ENCODE measurements at regions not wholly inside any gene's neighbourhood (a gene's known extent, or its start where the extent isn't known, plus 50 kb on each side); places are given as distances from the start of the nearest gene placed in this dataset.

- peaks cover 5% of the 10 kb centered on the region for H3K9me3 Mint-ChIP-seq
- H3K4me3 Mint-ChIP-seq, result no peak overlapping the region
- no peak overlapping the region for H3K27ac Mint-ChIP-seq
- no peak for TF ChIP-seq CTCF (IDR thresholded peaks at IDR 0.05)
- DNase-seq, result no peak
- intact Hi-C loops (cut with micrococcal nuclease), result no loop called here
- ChIA-PET CTCF (no interaction called here), POLR2A (no interaction called here)
- H3K36me3 Mint-ChIP-seq (ENCODE audit: low read depth), result no peaks in the 10 kb centered on the region
- no peaks in the 10 kb centered on the region for H3K27me3 Mint-ChIP-seq
- no peaks in the 10 kb centered on the region for H3K4me1 Mint-ChIP-seq (ENCODE audit: low read depth)
- ATAC-seq, result no peak
These were observed 737.7 kb downstream of the NLGN4X start for GRCh38 chrX:5490786-5491563.

GRCh38 chrX:5474282-5474681, 754.4 kb downstream of the NLGN4X start:
- H3K27ac Mint-ChIP-seq, result no peak overlapping the region
- ChIA-PET CTCF (no interaction called here), POLR2A (no interaction called here)
- intact Hi-C loops (cut with micrococcal nuclease), result no loop called here
- peaks cover 3% of the 10 kb centered on the region for H3K9me3 Mint-ChIP-seq
- TF ChIP-seq CTCF (IDR thresholded peaks at IDR 0.05), result no peak
- no peaks in the 10 kb centered on the region for H3K4me1 Mint-ChIP-seq (ENCODE audit: low read depth)
- H3K36me3 Mint-ChIP-seq (ENCODE audit: low read depth), result no peaks in the 10 kb centered on the region
- H3K4me3 Mint-ChIP-seq, result no peak overlapping the region
- no peak for ATAC-seq
- no peak for DNase-seq
- no peaks in the 10 kb centered on the region for H3K27me3 Mint-ChIP-seq

- no peaks in the 10 kb centered on the region for H3K4me1 Mint-ChIP-seq (ENCODE audit: low read depth)
- POLR2A ChIA-PET, result no interaction called here
These were observed 770.3 kb downstream of the NLGN4X start for GRCh38 chrX:5458300-5458842.

DNA sequence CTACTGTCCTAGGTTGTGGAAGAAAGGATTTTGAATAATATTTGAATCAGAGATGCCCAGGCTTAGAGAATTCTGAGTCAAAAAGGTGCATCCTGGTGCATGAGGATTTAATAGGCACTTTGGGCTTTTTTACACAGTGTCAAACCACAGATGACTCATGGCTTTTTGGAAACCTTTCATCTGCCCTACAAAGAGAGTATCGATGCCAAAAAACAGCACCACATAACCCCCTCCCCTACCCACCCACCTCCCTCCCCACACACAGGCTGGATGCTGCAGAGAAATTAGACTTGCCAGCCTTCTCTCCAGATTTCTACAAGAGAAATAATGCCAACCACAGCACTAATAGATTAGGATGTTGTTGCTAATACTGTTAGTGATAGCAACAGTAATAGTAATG, 779.3 kb downstream of the NLGN4X start:
- no peaks in the 10 kb centered on the region for H3K9me3 Mint-ChIP-seq
- TF ChIP-seq CTCF (IDR thresholded peaks at IDR 0.05), result no peak
- H3K27ac Mint-ChIP-seq, result no peak overlapping the region
- H3K4me1 Mint-ChIP-seq (ENCODE audit: low read depth), result no peaks in the 10 kb centered on the region
- H3K27me3 Mint-ChIP-seq, result no peaks in the 10 kb centered on the region
- no peaks in the 10 kb centered on the region for H3K36me3 Mint-ChIP-seq (ENCODE audit: low read depth)
- no peak for ATAC-seq
- ChIA-PET POLR2A (no interaction called here), CTCF (no interaction called here)
- no peak overlapping the region for H3K4me3 Mint-ChIP-seq
- intact Hi-C loops (cut with micrococcal nuclease), result no loop called here
- DNase-seq, result no peak

More at GRCh38 chrX:5458300-5458842, 770.3 kb downstream of the NLGN4X start:
- no peaks in the 10 kb centered on the region for H3K27me3 Mint-ChIP-seq
- intact Hi-C loops (cut with micrococcal nuclease), result no loop called here
- no peaks in the 10 kb centered on the region for H3K9me3 Mint-ChIP-seq
- H3K36me3 Mint-ChIP-seq (ENCODE audit: low read depth), result no peaks in the 10 kb centered on the region
- ATAC-seq, result no peak
- CTCF ChIA-PET, result no interaction called here
- no peak for DNase-seq
- H3K27ac Mint-ChIP-seq, result no peak overlapping the region
- TF ChIP-seq CTCF (IDR thresholded peaks at IDR 0.05), result no peak
- no peak overlapping the region for H3K4me3 Mint-ChIP-seq

- intact Hi-C loops (cut with micrococcal nuclease), result no loop called here
- H3K4me3 Mint-ChIP-seq, result no peak overlapping the region
- POLR2A ChIA-PET, result no interaction called here
- ATAC-seq, result no peak
- DNase-seq, result no peak
- no peak overlapping the region for H3K27ac Mint-ChIP-seq
- TF ChIP-seq CTCF (IDR thresholded peaks at IDR 0.05), result no peak
- CTCF ChIA-PET, result no interaction called here
- no peaks in the 10 kb centered on the region for H3K4me1 Mint-ChIP-seq (ENCODE audit: low read depth)
- H3K36me3 Mint-ChIP-seq (ENCODE audit: low read depth), result no peaks in the 10 kb centered on the region
- H3K9me3 Mint-ChIP-seq, result peaks cover 5% of the 10 kb centered on the region
- no peaks in the 10 kb centered on the region for H3K27me3 Mint-ChIP-seq
These were observed 796.8 kb downstream of the NLGN4X start for GRCh38 chrX:5431823-5432222.
